HepG2 (cell line): ENCODE measurements at regions not wholly inside any gene's neighbourhood (a gene's known extent, or its start where the extent isn't known, plus 50 kb on each side); places are given as distances from the start of the nearest gene placed in this dataset.
"Not testable (repeated sequence)": the region's sequence is repeated elsewhere in the genome, so short reads cannot be mapped to it uniquely, and the experiment has no call there.

ENCODE experiments used
- ATAC-seq: fragments of 200-7000 bp; cut with Tn5 transposase; 3 replicates; pipeline ENCODE4 v1.9.1; 2020; ENCODE audit warnings: mild to moderate bottlenecking, moderate library complexity
- BruUV-seq: library from RNA; stranded (reverse); fragments of 400-500 nt; replicated peaks from 2 replicates; lab custom pipeline; 2021; lab: Mats Ljungman, UMichigan
- CTCF ChIA-PET: fragments of 300-600 bp; formaldehyde crosslinking; extraction: SDS; loops from one replicate; lab custom pipeline; 2021; ENCODE audit warnings: low total read pairs, inconsistent platforms, low intra/inter-chr PET ratio; lab: Yijun Ruan, JAX
- POLR2A ChIA-PET: fragments of 350-600 bp; sonication (Branson Sonifier 250); formaldehyde crosslinking; loops from one replicate; lab custom pipeline; 2020; ENCODE audit warnings: antibody characterized with exemption, inconsistent platforms; lab: Yijun Ruan, JAX
- DNase-seq: peaks from one replicate; pipeline ENCODE4 v3.0.0-alpha.2; 2015; ENCODE audit warnings: low spot score
- FAIRE-seq: peaks from 3 replicates; lab custom pipeline; 2011; peaks lifted over from hg19 to GRCh38; lab: Jason Lieb, UNC
- H2AFZ ChIP-seq: one replicate; pipeline ENCODE4 v1.6.1; 2011; ENCODE audit warnings: low read length, inconsistent platforms
- H3K27ac ChIP-seq: fragments of 300-600 bp; 3 replicates; pipeline ENCODE4 v1.8.0; 2011; ENCODE audit warnings: mixed run types, mild to moderate bottlenecking, mixed read lengths, low read length, inconsistent platforms; ENCODE audit not compliant: insufficient read depth; ENCODE audit errors: extremely low read length
- H3K27me3 ChIP-seq, 2 experiments: fragments of 200-600 bp in 1 of 2; 2 replicates in 1 of 2; 3 replicates in 1 of 2; pipeline versions ENCODE4 v1.6.0 to v1.8.0; 2011; ENCODE audit warnings: low read length in 2 of 2, mild to moderate bottlenecking in 2 of 2, moderate library complexity in 2 of 2, inconsistent platforms in 1 of 2; ENCODE audit not compliant: insufficient read depth in 2 of 2, control insufficient read depth in 1 of 2
- H3K36me3 ChIP-seq, 2 experiments: fragments of 200-600 bp in 1 of 2; replicated peaks in 1 of 2; 2 replicates in 1 of 2; 3 replicates in 1 of 2; pipeline versions ENCODE4 v1.5.1 to v1.8.0; 2011; ENCODE audit warnings: low read length in 2 of 2, inconsistent platforms in 1 of 2; ENCODE audit not compliant: insufficient read depth in 2 of 2, control insufficient read depth in 1 of 2
- H3K4me1 ChIP-seq: 2 replicates; pipeline ENCODE4 v1.5.1; 2012; ENCODE audit warnings: low read length, inconsistent platforms; ENCODE audit not compliant: insufficient read depth
- H3K4me2 ChIP-seq: 2 replicates; pipeline ENCODE4 v1.6.0; 2011; ENCODE audit warnings: low read depth, low read length, inconsistent platforms
- H3K4me3 ChIP-seq, 3 experiments: fragments of 200-600 bp in 1 of 3; sonication (generic), shearing (Covaris generic) in 1 of 3; replicated peaks in 1 of 3; 2 replicates each; pipeline ENCODE4 v1.5.1; 2011 to 2016; ENCODE audit warnings: low read length in 3 of 3, inconsistent platforms in 2 of 3, low read depth in 2 of 3, mild to moderate bottlenecking in 2 of 3, control low read depth in 1 of 3, mixed read lengths in 1 of 3; ENCODE audit not compliant: insufficient read depth in 1 of 3
- H3K79me2 ChIP-seq: one replicate; pipeline ENCODE4 v1.6.1; 2011; ENCODE audit warnings: low read length, inconsistent platforms; ENCODE audit not compliant: insufficient read depth
- H3K9ac ChIP-seq: 2 replicates; pipeline ENCODE4 v1.6.0; 2011; ENCODE audit warnings: mild to moderate bottlenecking, low read depth, low read length, inconsistent platforms; ENCODE audit not compliant: insufficient read depth
- H3K9me3 ChIP-seq: 2 replicates; pipeline ENCODE4 v1.5.1; 2012; ENCODE audit warnings: mild to moderate bottlenecking, low read length
- H4K20me1 ChIP-seq: 2 replicates; pipeline ENCODE4 v1.6.0; 2011; ENCODE audit warnings: inconsistent platforms, mild to moderate bottlenecking, low read length, moderate library complexity; ENCODE audit not compliant: insufficient read depth
- WGBS: methylation state at CpG from one replicate; pipeline ENCODE4 v1.1.6; 2017; ENCODE audit warnings: low lambda C conversion rate; 5-methylcytosine and 5-hydroxymethylcytosine counted together
- in situ Hi-C: cut with HindIII; loops from 2 replicates; pipeline ENCODE4 v1.10.0; 2017; ENCODE audit warnings: low pct_unique_long_range_greater_than_20kb; ENCODE audit not compliant: extremely low pct_ligation_motif_present
- intact Hi-C: fragments of 100-400 bp; cut with micrococcal nuclease; formaldehyde crosslinking; loops from one replicate; pipeline ENCODE4 v1.10.0; 2022; ENCODE audit not compliant: unreplicated experiment
- TF ChIP-seq, protein P1 (sequence below): sonication (generic); formaldehyde crosslinking; IDR thresholded peaks from 2 replicates; pipeline ENCODE4 v1.4.0; 2020; ENCODE audit warnings: mild to moderate bottlenecking, missing genetic modification reagents

DNA sequence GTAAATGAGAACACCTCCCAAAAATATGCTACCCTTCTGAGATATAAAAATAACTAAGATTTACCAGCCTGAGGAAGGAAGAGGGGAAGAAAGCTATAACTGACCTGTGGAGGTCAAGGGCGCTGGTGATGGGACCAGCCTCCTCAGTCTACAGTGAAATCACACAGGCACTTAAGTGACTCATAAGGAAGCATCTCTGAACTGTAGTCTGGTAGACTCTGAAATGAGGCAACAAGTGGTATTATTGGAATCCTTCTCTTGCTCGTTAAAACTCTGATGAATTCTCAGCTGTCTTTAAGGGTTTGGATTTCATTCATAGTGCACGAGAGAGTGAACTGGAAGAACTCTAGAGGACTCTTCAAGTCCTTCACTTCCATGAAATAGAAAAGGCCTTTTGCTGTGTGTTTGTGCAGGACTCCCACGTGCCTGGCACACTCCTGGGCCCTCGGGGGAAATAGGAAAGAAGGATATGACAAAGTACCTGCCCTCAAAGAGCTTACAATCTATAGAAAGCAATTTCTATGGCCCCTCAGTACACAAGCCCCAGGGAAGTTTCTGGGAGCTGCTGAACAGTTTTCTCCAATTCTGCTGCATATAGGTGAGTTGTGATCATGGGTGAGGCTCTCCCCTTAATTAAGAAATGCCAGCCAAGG lies 231.8 kb upstream of the RREB1 start (continued):
- TF ChIP-seq, protein P1, sequence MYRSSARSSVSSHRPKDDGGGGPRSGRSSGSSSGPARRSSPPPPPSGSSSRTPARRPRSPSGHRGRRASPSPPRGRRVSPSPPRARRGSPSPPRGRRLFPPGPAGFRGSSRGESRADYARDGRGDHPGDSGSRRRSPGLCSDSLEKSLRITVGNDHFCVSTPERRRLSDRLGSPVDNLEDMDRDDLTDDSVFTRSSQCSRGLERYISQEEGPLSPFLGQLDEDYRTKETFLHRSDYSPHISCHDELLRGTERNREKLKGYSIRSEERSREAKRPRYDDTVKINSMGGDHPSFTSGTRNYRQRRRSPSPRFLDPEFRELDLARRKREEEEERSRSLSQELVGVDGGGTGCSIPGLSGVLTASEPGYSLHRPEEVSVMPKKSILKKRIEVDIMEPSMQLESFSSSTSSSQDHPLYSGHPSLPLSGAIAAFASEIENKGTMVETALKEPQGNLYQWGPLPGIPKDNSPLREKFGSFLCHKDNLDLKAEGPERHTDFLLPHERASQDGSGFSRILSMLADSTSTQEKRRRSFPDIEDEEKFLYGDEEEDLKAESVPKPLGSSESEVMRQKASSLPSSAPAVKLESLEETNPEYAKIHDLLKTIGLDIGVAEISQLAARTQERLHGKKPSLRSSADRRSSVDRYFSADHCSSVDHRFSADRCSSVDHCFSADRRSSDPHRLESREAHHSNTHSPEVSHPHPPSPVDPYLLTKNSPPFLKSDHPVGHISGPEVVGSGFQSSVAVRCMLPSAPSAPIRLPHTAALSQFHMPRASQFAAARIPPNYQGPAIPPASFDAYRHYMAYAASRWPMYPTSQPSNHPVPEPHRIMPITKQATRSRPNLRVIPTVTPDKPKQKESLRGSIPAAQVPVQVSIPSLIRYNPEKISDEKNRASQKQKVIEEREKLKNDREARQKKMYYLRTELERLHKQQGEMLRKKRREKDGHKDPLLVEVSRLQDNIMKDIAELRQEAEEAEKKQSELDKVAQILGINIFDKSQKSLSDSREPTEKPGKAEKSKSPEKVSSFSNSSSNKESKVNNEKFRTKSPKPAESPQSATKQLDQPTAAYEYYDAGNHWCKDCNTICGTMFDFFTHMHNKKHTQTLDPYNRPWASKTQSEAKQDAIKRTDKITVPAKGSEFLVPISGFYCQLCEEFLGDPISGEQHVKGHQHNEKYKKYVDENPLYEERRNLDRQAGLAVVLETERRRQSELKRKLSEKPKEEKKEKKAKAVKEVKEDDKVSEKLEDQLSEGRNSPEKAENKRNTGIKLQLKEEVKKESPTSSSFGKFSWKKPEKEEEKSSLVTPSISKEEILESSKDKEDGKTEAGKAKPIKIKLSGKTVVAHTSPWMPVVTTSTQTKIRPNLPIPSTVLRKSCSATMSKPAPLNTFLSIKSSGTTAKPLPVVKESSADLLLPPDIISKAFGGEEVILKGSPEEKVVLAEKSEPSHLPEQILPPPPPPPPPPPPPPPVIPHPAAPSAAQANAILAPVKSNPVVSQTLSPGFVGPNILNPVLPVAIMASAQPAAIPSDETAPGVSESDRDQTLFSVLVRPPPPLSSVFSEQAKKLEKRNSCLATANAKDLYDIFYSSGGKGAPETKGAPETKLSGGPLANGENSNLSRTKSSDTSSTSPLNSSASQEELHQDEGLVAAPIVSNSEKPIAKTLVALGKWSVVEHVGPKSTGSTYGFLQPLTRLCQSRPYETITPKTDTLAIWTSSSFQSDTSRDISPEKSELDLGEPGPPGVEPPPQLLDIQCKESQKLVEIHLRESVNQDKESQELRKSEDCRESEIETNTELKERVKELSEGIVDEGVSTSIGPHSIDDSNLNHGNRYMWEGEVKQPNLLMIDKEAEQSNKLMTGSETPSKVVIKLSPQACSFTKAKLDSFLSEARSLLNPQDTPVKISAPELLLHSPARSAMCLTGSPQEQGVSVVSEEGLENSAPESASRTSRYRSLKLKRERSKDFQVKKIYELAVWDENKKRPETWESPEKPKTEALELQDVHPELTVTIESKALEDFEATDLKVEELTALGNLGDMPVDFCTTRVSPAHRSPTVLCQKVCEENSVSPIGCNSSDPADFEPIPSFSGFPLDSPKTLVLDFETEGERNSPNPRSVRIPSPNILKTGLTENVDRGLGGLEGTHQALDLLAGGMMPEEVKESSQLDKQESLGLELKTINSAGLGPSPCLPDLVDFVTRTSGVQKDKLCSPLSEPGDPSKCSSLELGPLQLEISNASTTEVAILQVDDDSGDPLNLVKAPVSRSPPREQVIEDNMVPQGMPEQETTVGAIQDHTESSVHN (CRISPR knock-in tag): no peak

GRCh38 chr6:6877792-6878191 lies 230.0 kb upstream of the RREB1 start:
- H3K27me3 ChIP-seq, BruUV-seq, H3K4me1 ChIP-seq, H2AFZ ChIP-seq, H3K9me3 ChIP-seq, in situ Hi-C loops, DNase-seq, H3K27ac ChIP-seq, intact Hi-C loops, POLR2A ChIA-PET, ATAC-seq, H3K9ac ChIP-seq, H3K79me2 ChIP-seq, H4K20me1 ChIP-seq, H3K36me3 ChIP-seq, FAIRE-seq, H3K4me3 ChIP-seq, H3K4me2 ChIP-seq, CTCF ChIA-PET: not testable (repeated sequence)
- 63% methylated on average over 5 of the region's 5 CpGs for WGBS
